Endothelial cell of umbilical vein (primary cell): ENCODE measurements at regions not wholly inside any gene's neighbourhood (a gene's known extent, or its start where the extent isn't known, plus 50 kb on each side); places are given as distances from the start of the nearest gene placed in this dataset.

Source experiments
- BruUV-seq: library from RNA; stranded (reverse); fragments of 400-500 nt; replicated peaks from 2 replicates; lab custom pipeline; 2021; lab: Mats Ljungman, UMichigan
- CTCF ChIA-PET: fragments of 300-600, 350-600 bp; sonication (Branson Sonifier 250); formaldehyde crosslinking; loops from one replicate; lab custom pipeline; 2021; ENCODE audit warnings: antibody characterized with exemption, inconsistent platforms; lab: Charles Lee
- POLR2A ChIA-PET: fragments of 300-600, 350-600 bp; sonication (Branson Sonifier 250); formaldehyde crosslinking; loops from one replicate; lab custom pipeline; 2021; ENCODE audit warnings: antibody characterized with exemption, inconsistent platforms; lab: Charles Lee
- DNase-seq: peaks from one replicate; pipeline ENCODE4 v3.0.0-alpha.2; 2011; ENCODE audit warnings: low read depth, low spot score
- FAIRE-seq: peaks from 2 replicates; lab custom pipeline; 2011; peaks lifted over from hg19 to GRCh38; lab: Jason Lieb, UNC
- H2AFZ ChIP-seq: 2 replicates; pipeline ENCODE4 v1.6.0; 2012; ENCODE audit warnings: low read depth, low read length, control low read depth, inconsistent platforms
- H3K27ac ChIP-seq: 2 replicates; pipeline ENCODE4 v1.5.1; 2011; ENCODE audit warnings: low read depth, mild to moderate bottlenecking, control low read depth, low read length, moderate library complexity; ENCODE audit not compliant: insufficient read depth
- H3K27me3 ChIP-seq, 2 experiments: 2 replicates each; pipeline versions ENCODE4 v1.6.0 to v1.6.1; 2011; ENCODE audit warnings: low read length in 2 of 2, mixed read lengths in 1 of 2; ENCODE audit not compliant: control insufficient read depth in 2 of 2, insufficient read depth in 2 of 2
- H3K36me3 ChIP-seq, 2 experiments: 2 replicates in 1 of 2; 3 replicates in 1 of 2; pipeline ENCODE4 v1.5.1; 2011; ENCODE audit warnings: low read length in 2 of 2, mild to moderate bottlenecking in 1 of 2, moderate library complexity in 1 of 2; ENCODE audit not compliant: control insufficient read depth in 2 of 2, insufficient read depth in 2 of 2; ENCODE audit errors: extremely low read depth in 1 of 2
- H3K4me1 ChIP-seq: 3 replicates; pipeline ENCODE4 v1.5.1; 2011; ENCODE audit warnings: mild to moderate bottlenecking, low read length; ENCODE audit not compliant: control insufficient read depth, insufficient read depth; ENCODE audit errors: extremely low read depth
- H3K4me2 ChIP-seq: 2 replicates; pipeline ENCODE4 v1.6.1; 2011; ENCODE audit warnings: low read length, control low read depth, mixed read lengths; ENCODE audit not compliant: insufficient read depth
- H3K4me3 ChIP-seq, 3 experiments: fragments of 200-600 bp in 1 of 3; sonication (generic), shearing (Covaris generic) in 1 of 3; replicated peaks in 1 of 3; 2 replicates each; pipeline ENCODE4 v1.5.1; 2011 to 2016; ENCODE audit warnings: control low read depth in 3 of 3, low read length in 3 of 3, mild to moderate bottlenecking in 2 of 3, inconsistent platforms in 1 of 3, low read depth in 1 of 3, moderate library complexity in 1 of 3; ENCODE audit not compliant: insufficient read depth in 1 of 3
- H3K79me2 ChIP-seq: 2 replicates; pipeline ENCODE4 v1.6.0; 2012; ENCODE audit warnings: low read length, inconsistent platforms; ENCODE audit not compliant: control insufficient read depth, insufficient read depth
- H3K9ac ChIP-seq: replicated peaks from 2 replicates; pipeline ENCODE3; 2011; ENCODE audit warnings: low read length, control low read depth; ENCODE audit not compliant: insufficient read depth; ENCODE audit errors: extremely low read depth
- H3K9me1 ChIP-seq: replicated peaks from 3 replicates; pipeline ENCODE4 v1.6.0; 2011; ENCODE audit warnings: mild to moderate bottlenecking, low read length; ENCODE audit not compliant: control insufficient read depth, insufficient read depth; ENCODE audit errors: extremely low read depth
- H3K9me3 ChIP-seq: replicated peaks from 2 replicates; pipeline ENCODE4 v1.5.1; 2012; ENCODE audit warnings: low read length, inconsistent platforms; ENCODE audit not compliant: control insufficient read depth, insufficient read depth
- H4K20me1 ChIP-seq: replicated peaks from 2 replicates; pipeline ENCODE3; 2011; ENCODE audit warnings: mild to moderate bottlenecking, low read length; ENCODE audit not compliant: control insufficient read depth, insufficient read depth; ENCODE audit errors: extremely low read depth
- CTCF ChIP-seq, 2 donors: IDR thresholded peaks; 1 replicate in 1 of 2; 2 replicates in 1 of 2; pipeline ENCODE4 v1.5.1; 2011; ENCODE audit warnings: low read length in 2 of 2, mild to moderate bottlenecking in 2 of 2, moderate library complexity in 2 of 2, control low read depth in 1 of 2, inconsistent platforms in 1 of 2, low read depth in 1 of 2; ENCODE audit not compliant: insufficient read depth in 1 of 2; ENCODE audit errors: extremely low read depth in 1 of 2
- EZH2 ChIP-seq: IDR thresholded peaks from 2 replicates; pipeline ENCODE4 v1.6.1; 2012; ENCODE audit warnings: borderline replicate concordance, low read depth, mild to moderate bottlenecking, moderate library complexity, low read length, inconsistent platforms; ENCODE audit not compliant: severe bottlenecking
- FOS ChIP-seq: IDR thresholded peaks from 2 replicates; pipeline ENCODE4 v1.6.1; 2011; ENCODE audit warnings: mild to moderate bottlenecking, low read length, moderate library complexity, borderline replicate concordance; ENCODE audit not compliant: insufficient read depth
- GATA2 ChIP-seq: IDR thresholded peaks from 2 replicates; pipeline ENCODE4 v1.7.0; 2011; ENCODE audit warnings: low read depth, mild to moderate bottlenecking, moderate library complexity, mixed read lengths, low read length; ENCODE audit not compliant: insufficient read length, insufficient read depth
- MAX ChIP-seq: IDR thresholded peaks from 2 replicates; pipeline ENCODE4 v1.6.1; 2011; ENCODE audit not compliant: insufficient read depth, insufficient read length
- MYC ChIP-seq: IDR thresholded peaks from one replicate; pipeline ENCODE4 v1.6.1; 2011; ENCODE audit warnings: mild to moderate bottlenecking, low read depth, low read length
- POLR2A ChIP-seq: IDR thresholded peaks from 2 replicates; pipeline ENCODE4 v1.6.1; 2012; ENCODE audit warnings: low read depth, mild to moderate bottlenecking, control low read depth, low read length
- POLR2AphosphoS5 ChIP-seq: IDR thresholded peaks from 2 replicates; pipeline ENCODE4 v1.6.1; 2012; ENCODE audit warnings: low read depth, mild to moderate bottlenecking, control low read depth, low read length, moderate library complexity; ENCODE audit not compliant: insufficient read depth
- dilution Hi-C: fragments of 300-500 bp; cut with MboI; formaldehyde crosslinking; loops from one replicate; pipeline ENCODE4 v1.15.0; 2019; ENCODE audit warnings: low sequenced_read_pairs; ENCODE audit not compliant: extremely low pct_ligation_motif_present
- intact Hi-C: fragments of 100-400 bp; cut with micrococcal nuclease; formaldehyde crosslinking; loops from one replicate; pipeline ENCODE4 v1.10.0; 2022

- Histone ChIP-seq H3K27ac (no peak overlapping the region), H3K4me1 (no peaks in the 10 kb centered on the region), H4K20me1 (no peaks in the 10 kb centered on the region), H2AFZ (no peak overlapping the region), H3K36me3 (no peaks in the 10 kb centered on the region), H3K4me2 (no peak overlapping the region), H3K9me3 (peaks cover 3% of the 10 kb centered on the region), H3K79me2 (no peaks in the 10 kb centered on the region), H3K4me3 (no peak overlapping the region), H3K9me1 (no peaks in the 10 kb centered on the region), H3K9ac (no peak overlapping the region), H3K27me3 (no peaks in the 10 kb centered on the region)
- no TSS peak for BruUV-seq
- dilution Hi-C loops = no loop called here
- intact Hi-C loops = no loop called here
- CTCF ChIA-PET = no interaction called here
- TF ChIP-seq GATA2 (no peak), POLR2AphosphoS5 (no peak), CTCF (IDR thresholded peaks at IDR 0.05; ENCODE audit: extremely low read depth in 1 of 2, insufficient read depth in 1 of 2, low read depth in 1 of 2, low read length in 2 of 2) (no peak), MYC (no peak), FOS (no peak), POLR2A (no peak), EZH2 (no peak), MAX (no peak)
- POLR2A ChIA-PET = no interaction called here
- no peak for DNase-seq
- no peak for FAIRE-seq
Measured at GRCh38 chr2:114389021-114389420, 53.4 kb upstream of the DPP10 start.
